Uterus (tissue), 2 donors: ENCODE measurements at regions not wholly inside any gene's neighbourhood (a gene's known extent, or its start where the extent isn't known, plus 50 kb on each side); places are given as distances from the start of the nearest gene placed in this dataset.

Source experiments
- CTCF ChIP-seq, 4 experiments: fragments of 200-600 bp in 2 of 4; fragments of 450-650 bp in 2 of 4; sonication (generic) in 2 of 4; IDR thresholded peaks; one replicate each; pipeline ENCODE4 v1.5.1; 2016 to 2019; ENCODE audit warnings: antibody characterized with exemption in 4 of 4, mild to moderate bottlenecking in 2 of 4, moderate library complexity in 1 of 4
- POLR2A ChIP-seq, 2 donors: fragments of 450-650 bp; IDR thresholded peaks; one replicate each; pipeline ENCODE4 v1.6.1; 2016; ENCODE audit warnings: antibody characterized with exemption in 2 of 2, mild to moderate bottlenecking in 1 of 2, moderate library complexity in 1 of 2

GRCh38 chr17:34126965-34127364, 128.1 kb upstream of the CCL2 start:
- no peak for TF ChIP-seq POLR2A (IDR thresholded peaks at IDR 0.05)
- TF ChIP-seq CTCF (IDR thresholded peaks at IDR 0.05): no peak
